Neural progenitor cell (in vitro differentiated cells): ENCODE measurements at regions not wholly inside any gene's neighbourhood (a gene's known extent, or its start where the extent isn't known, plus 50 kb on each side); places are given as distances from the start of the nearest gene placed in this dataset.

Experiments
- DNase-seq: peaks from one replicate; pipeline ENCODE4 v3.0.0-alpha.2; 2016; ENCODE audit warnings: low spot score
- H2AFZ ChIP-seq: fragments of 200-600 bp; sonication (generic); replicated peaks from 2 replicates; pipeline ENCODE4 v1.6.1; 2016; ENCODE audit warnings: antibody characterized with exemption
- H3F3A ChIP-seq: fragments of 200-600 bp; sonication (generic); 2 replicates; pipeline ENCODE4 v1.6.1; 2016; ENCODE audit warnings: antibody characterized with exemption, low read depth
- H3K27ac ChIP-seq: fragments of 200-600 bp; sonication (generic); 2 replicates; pipeline ENCODE4 v1.5.1; 2016; ENCODE audit warnings: mild to moderate bottlenecking
- H3K27me3 ChIP-seq: fragments of 200-600 bp; sonication (generic); 2 replicates; pipeline ENCODE4 v1.6.1; 2016; ENCODE audit warnings: mild to moderate bottlenecking, moderate library complexity
- H3K36me3 ChIP-seq: fragments of 200-600 bp; sonication (generic); 2 replicates; pipeline ENCODE4 v1.5.1; 2016
- H3K4me1 ChIP-seq: fragments of 200-600 bp; sonication (generic); 2 replicates; pipeline ENCODE4 v1.6.1; 2016; ENCODE audit warnings: mixed run types
- H3K4me2 ChIP-seq: fragments of 200-600 bp; sonication (generic); 2 replicates; pipeline ENCODE4 v1.6.1; 2016
- H3K4me3 ChIP-seq: fragments of 200-600 bp; sonication (generic); 2 replicates; pipeline ENCODE4 v1.5.1; 2016
- H3K79me2 ChIP-seq: fragments of 200-600 bp; sonication (generic); 2 replicates; pipeline ENCODE4 v1.6.1; 2016; ENCODE audit warnings: low read depth
- H3K9ac ChIP-seq: fragments of 200-600 bp; sonication (generic); 2 replicates; pipeline ENCODE4 v1.6.1; 2016
- H3K9me3 ChIP-seq: fragments of 200-600 bp; sonication (generic); 2 replicates; pipeline ENCODE4 v1.5.1; 2016; ENCODE audit warnings: low read depth
- H4K20me1 ChIP-seq: fragments of 200-600 bp; sonication (generic); 2 replicates; pipeline ENCODE4 v1.6.1; 2016; ENCODE audit warnings: low read depth
- H3K27ac Mint-ChIP-seq: 3 replicates; pipeline ENCODE4 v1.8.0; 2021; ENCODE audit warnings: mixed read lengths
- H3K27me3 Mint-ChIP-seq: 2 replicates; pipeline ENCODE4 v1.8.0; 2022; ENCODE audit warnings: low read depth, mild to moderate bottlenecking, inconsistent platforms, moderate library complexity, mixed read lengths; ENCODE audit not compliant: insufficient read depth
- H3K36me3 Mint-ChIP-seq: 3 replicates; pipeline ENCODE4 v1.8.0; 2021; ENCODE audit warnings: mixed read lengths
- H3K4me1 Mint-ChIP-seq: 3 replicates; pipeline ENCODE4 v1.8.0; 2021; ENCODE audit warnings: mixed read lengths
- H3K4me3 Mint-ChIP-seq: 3 replicates; pipeline ENCODE4 v1.8.0; 2021; ENCODE audit warnings: mild to moderate bottlenecking, moderate library complexity, mixed read lengths
- H3K9me3 Mint-ChIP-seq: 3 replicates; pipeline ENCODE4 v1.8.0; 2020; ENCODE audit warnings: mixed read lengths
- EZH2 ChIP-seq: fragments of 200-600 bp; sonication (generic); IDR thresholded peaks from 2 replicates; pipeline ENCODE4 v1.6.1; 2017; ENCODE audit warnings: antibody characterized with exemption, mild to moderate bottlenecking, moderate library complexity
- EZH2phosphoT487 ChIP-seq: fragments of 200-600 bp; sonication (generic); IDR thresholded peaks from 2 replicates; pipeline ENCODE4 v1.6.1; 2017; ENCODE audit warnings: antibody characterized with exemption
- TF ChIP-seq, protein P1 (sequence below): fragments of 200-600 bp; sonication (generic); IDR thresholded peaks from 2 replicates; pipeline ENCODE4 v1.5.1; 2017; ENCODE audit warnings: antibody characterized with exemption, mild to moderate bottlenecking

DNA sequence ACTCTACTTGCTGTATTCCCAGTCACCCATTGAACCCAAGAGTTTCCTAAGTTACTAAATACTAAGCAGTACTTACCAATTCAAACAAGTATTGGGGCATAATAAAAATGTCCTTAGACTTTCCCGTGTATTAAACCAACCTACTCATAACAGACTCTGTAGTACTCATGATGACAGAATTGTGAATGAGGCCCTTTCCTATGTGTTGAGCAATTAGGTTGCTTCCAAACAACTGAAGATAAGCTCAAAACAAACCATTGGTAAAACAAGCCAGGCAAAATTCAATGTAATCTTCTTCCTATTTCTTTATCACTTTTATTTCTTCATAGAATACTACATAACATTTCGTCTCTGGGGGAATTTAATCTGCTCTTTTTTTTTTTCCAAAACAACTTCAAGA lies 106.5 kb upstream of the ANK3 start:
- H3K4me1 ChIP-seq: peaks cover 8% of the 10 kb centered on the region
- no peak overlapping the region for H3K4me3 ChIP-seq
- Mint-ChIP-seq H3K27me3 (no peaks in the 10 kb centered on the region), H3K27ac (no peak overlapping the region), H3K9me3 (no peaks in the 10 kb centered on the region), H3K4me3 (no peak overlapping the region), H3K36me3 (no peaks in the 10 kb centered on the region), H3K4me1 (no peaks in the 10 kb centered on the region)
- H3K9ac ChIP-seq: no peak overlapping the region
- H3K4me2 ChIP-seq: no peak overlapping the region
- TF ChIP-seq, protein P1, sequence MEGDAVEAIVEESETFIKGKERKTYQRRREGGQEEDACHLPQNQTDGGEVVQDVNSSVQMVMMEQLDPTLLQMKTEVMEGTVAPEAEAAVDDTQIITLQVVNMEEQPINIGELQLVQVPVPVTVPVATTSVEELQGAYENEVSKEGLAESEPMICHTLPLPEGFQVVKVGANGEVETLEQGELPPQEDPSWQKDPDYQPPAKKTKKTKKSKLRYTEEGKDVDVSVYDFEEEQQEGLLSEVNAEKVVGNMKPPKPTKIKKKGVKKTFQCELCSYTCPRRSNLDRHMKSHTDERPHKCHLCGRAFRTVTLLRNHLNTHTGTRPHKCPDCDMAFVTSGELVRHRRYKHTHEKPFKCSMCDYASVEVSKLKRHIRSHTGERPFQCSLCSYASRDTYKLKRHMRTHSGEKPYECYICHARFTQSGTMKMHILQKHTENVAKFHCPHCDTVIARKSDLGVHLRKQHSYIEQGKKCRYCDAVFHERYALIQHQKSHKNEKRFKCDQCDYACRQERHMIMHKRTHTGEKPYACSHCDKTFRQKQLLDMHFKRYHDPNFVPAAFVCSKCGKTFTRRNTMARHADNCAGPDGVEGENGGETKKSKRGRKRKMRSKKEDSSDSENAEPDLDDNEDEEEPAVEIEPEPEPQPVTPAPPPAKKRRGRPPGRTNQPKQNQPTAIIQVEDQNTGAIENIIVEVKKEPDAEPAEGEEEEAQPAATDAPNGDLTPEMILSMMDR: no peak
- TF ChIP-seq EZH2phosphoT487: no peak
- TF ChIP-seq EZH2: no peak
- no peak for DNase-seq
- no peaks in the 10 kb centered on the region for H3K27me3 ChIP-seq
- H3F3A ChIP-seq: no peaks in the 10 kb centered on the region
- no peaks in the 10 kb centered on the region for H3K9me3 ChIP-seq
- H3K79me2 ChIP-seq: no peaks in the 10 kb centered on the region
- H4K20me1 ChIP-seq: no peaks in the 10 kb centered on the region
- H3K36me3 ChIP-seq: no peaks in the 10 kb centered on the region
- H3K27ac ChIP-seq: no peak overlapping the region
- no peak overlapping the region for H2AFZ ChIP-seq

DNA sequence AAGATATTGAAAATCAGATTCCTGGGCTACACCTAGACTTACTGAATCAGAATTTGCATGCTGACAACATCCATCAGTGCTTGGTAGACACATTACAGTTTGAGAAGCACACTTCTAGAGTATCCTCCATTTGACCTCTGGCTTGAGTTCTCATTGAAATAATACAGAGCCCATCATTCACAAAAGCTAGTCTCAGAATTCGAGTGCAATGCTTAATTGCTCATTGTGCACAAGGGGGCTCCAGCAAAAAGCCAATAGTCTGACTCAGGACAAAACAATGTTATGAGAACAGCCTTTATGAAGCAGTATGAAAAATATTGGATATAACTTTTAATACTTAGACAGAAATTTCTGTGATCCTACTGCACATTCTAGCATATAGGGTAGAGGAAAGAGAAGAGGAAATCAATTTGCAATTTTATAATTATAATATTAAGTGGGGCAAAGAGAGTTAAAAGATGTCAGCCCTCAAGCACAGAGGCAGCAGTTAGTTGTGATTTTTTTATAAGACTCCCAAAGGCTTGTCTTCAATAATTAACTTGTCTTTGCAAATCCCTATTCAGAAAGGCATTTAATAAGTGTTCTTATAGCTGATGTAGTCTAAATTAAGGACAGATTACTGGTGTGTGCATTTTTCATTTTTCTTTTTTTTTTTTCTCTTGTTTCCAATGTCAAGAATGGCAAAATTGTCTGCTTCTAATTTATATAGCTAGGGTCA lies 105.8 kb upstream of the ANK3 start:
- Histone ChIP-seq H3K4me1 (peaks cover 8% of the 10 kb centered on the region), H3K79me2 (no peaks in the 10 kb centered on the region), H3K4me2 (no peak overlapping the region), H3K9me3 (no peaks in the 10 kb centered on the region), H3K9ac (no peak overlapping the region), H3K27ac (no peak overlapping the region), H4K20me1 (no peaks in the 10 kb centered on the region), H2AFZ (no peak overlapping the region), H3K36me3 (no peaks in the 10 kb centered on the region), H3K27me3 (no peaks in the 10 kb centered on the region), H3F3A (no peaks in the 10 kb centered on the region), H3K4me3 (no peak overlapping the region)
- Mint-ChIP-seq H3K4me3 (no peak overlapping the region), H3K4me1 (no peaks in the 10 kb centered on the region), H3K9me3 (no peaks in the 10 kb centered on the region), H3K27me3 (no peaks in the 10 kb centered on the region), H3K36me3 (no peaks in the 10 kb centered on the region), H3K27ac (no peak overlapping the region)
- no peak for TF ChIP-seq EZH2
- TF ChIP-seq, protein P1: no peak
- TF ChIP-seq EZH2phosphoT487: no peak
- no peak for DNase-seq

DNA sequence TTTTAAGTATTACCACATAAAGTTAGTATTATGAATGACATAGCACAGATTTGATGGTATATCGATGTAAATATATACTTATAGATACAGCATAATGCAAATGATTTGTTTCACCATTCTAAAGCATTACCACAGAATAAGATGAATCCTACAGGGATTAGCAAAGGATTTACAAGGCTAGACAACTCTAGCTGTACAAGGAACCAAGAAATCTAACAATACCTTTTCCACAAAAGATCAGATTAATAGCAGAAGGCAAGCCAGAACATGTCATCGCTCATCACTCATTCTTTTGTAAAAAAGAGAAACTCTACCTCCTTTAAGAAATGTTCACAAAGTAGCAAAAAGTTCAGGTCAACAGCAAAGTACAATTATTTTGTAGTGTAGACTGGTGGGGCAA lies 105.1 kb upstream of the ANK3 start:
- H3K27me3 Mint-ChIP-seq: no peaks in the 10 kb centered on the region
- no peak overlapping the region for H3K4me3 ChIP-seq
- H3K9me3 Mint-ChIP-seq: no peaks in the 10 kb centered on the region
- no peaks in the 10 kb centered on the region for H3K4me1 Mint-ChIP-seq
- H3K4me2 ChIP-seq: no peak overlapping the region
- H4K20me1 ChIP-seq: no peaks in the 10 kb centered on the region
- peaks cover 8% of the 10 kb centered on the region for H3K4me1 ChIP-seq
- no peaks in the 10 kb centered on the region for H3K36me3 Mint-ChIP-seq
- DNase-seq: no peak
- H3K27ac Mint-ChIP-seq: no peak overlapping the region
- no peak overlapping the region for H2AFZ ChIP-seq
- no peak overlapping the region for H3K9ac ChIP-seq
- no peaks in the 10 kb centered on the region for H3F3A ChIP-seq
- H3K9me3 ChIP-seq: no peaks in the 10 kb centered on the region
- no peaks in the 10 kb centered on the region for H3K79me2 ChIP-seq
- no peak overlapping the region for H3K27ac ChIP-seq
- TF ChIP-seq EZH2: no peak
- TF ChIP-seq, protein P1: no peak
- no peak for TF ChIP-seq EZH2phosphoT487
- H3K36me3 ChIP-seq: no peaks in the 10 kb centered on the region
- no peak overlapping the region for H3K4me3 Mint-ChIP-seq
- H3K27me3 ChIP-seq: no peaks in the 10 kb centered on the region
